H1 (cell line): ENCODE measurements at regions not wholly inside any gene's neighbourhood (a gene's known extent, or its start where the extent isn't known, plus 50 kb on each side); places are given as distances from the start of the nearest gene placed in this dataset.

Experiments
- EGR1 ChIP-seq: IDR thresholded peaks from 2 replicates; pipeline ENCODE4 v1.6.1; 2011; ENCODE audit warnings: low read depth, low read length, borderline replicate concordance

- TF ChIP-seq EGR1: no peak
Observed at GRCh38 chr11:23023319-23023718, 163.0 kb upstream of the CCDC179 start (continued).
